Superior temporal gyrus (tissue), 1 donor: ENCODE measurements at regions not wholly inside any gene's neighbourhood (a gene's known extent, or its start where the extent isn't known, plus 50 kb on each side); places are given as distances from the start of the nearest gene placed in this dataset.

Experiments
- DNase-seq: peaks from one replicate; pipeline ENCODE4 v3.0.0-alpha.2; 2016; ENCODE audit errors: extremely low spot score

GRCh38 chr11:121794671-121795141, 321.3 kb downstream of the BLID start:
- peak; percentile 22 for DNase-seq

- no peak for DNase-seq
These were observed 322.1 kb downstream of the BLID start for GRCh38 chr11:121793916-121794315.

GRCh38 chr11:121793291-121793690, 322.7 kb downstream of the BLID start:
- DNase-seq = no peak

GRCh38 chr11:121792185-121792584, 323.8 kb downstream of the BLID start:
- no peak for DNase-seq

GRCh38 chr11:121790430-121790829, 325.6 kb downstream of the BLID start:
- no peak for DNase-seq

GRCh38 chr11:121780971-121781370, 328.2 kb upstream of the SORL1-AS1 start:
- DNase-seq = no peak

- DNase-seq = no peak
These were observed 324.3 kb upstream of the SORL1-AS1 start for GRCh38 chr11:121777056-121777455.

- no peak for DNase-seq
These were observed 322.5 kb upstream of the SORL1-AS1 start for GRCh38 chr11:121775276-121775675.

GRCh38 chr11:121773076-121773475, 320.3 kb upstream of the SORL1-AS1 start:
- no peak for DNase-seq

GRCh38 chr11:121770939-121771595, 318.3 kb upstream of the SORL1-AS1 start:
- DNase-seq = no peak

- DNase-seq = no peak
These were observed 316.4 kb upstream of the SORL1-AS1 start for GRCh38 chr11:121769191-121769590.

- DNase-seq = no peak
These were observed 314.7 kb upstream of the SORL1-AS1 start for GRCh38 chr11:121767433-121767832.

- no peak for DNase-seq
These were observed 314.2 kb upstream of the SORL1-AS1 start for GRCh38 chr11:121766991-121767390.

GRCh38 chr11:121766166-121766565, 313.4 kb upstream of the SORL1-AS1 start:
- DNase-seq = no peak

- no peak for DNase-seq
These were observed 310.8 kb upstream of the SORL1-AS1 start for GRCh38 chr11:121763526-121763925.

GRCh38 chr11:121762820-121763219, 310.1 kb upstream of the SORL1-AS1 start:
- no peak for DNase-seq

GRCh38 chr11:121761186-121761585, 308.4 kb upstream of the SORL1-AS1 start:
- no peak for DNase-seq

- DNase-seq = no peak
These were observed 304.8 kb upstream of the SORL1-AS1 start for GRCh38 chr11:121757480-121758125.

GRCh38 chr11:121755906-121756305, 303.1 kb upstream of the SORL1-AS1 start:
- no peak for DNase-seq

- no peak for DNase-seq
These were observed 302.4 kb upstream of the SORL1-AS1 start for GRCh38 chr11:121755191-121755590.

- no peak for DNase-seq
These were observed 301.8 kb upstream of the SORL1-AS1 start for GRCh38 chr11:121754598-121754997.

GRCh38 chr11:121749691-121750090, 296.9 kb upstream of the SORL1-AS1 start:
- no peak for DNase-seq

- DNase-seq = no peak
These were observed 295.3 kb upstream of the SORL1-AS1 start for GRCh38 chr11:121748068-121748467.
